Duodenal mucosa (tissue), 2 donors: ENCODE measurements at regions not wholly inside any gene's neighbourhood (a gene's known extent, or its start where the extent isn't known, plus 50 kb on each side); places are given as distances from the start of the nearest gene placed in this dataset.

Source experiments
- H3K27ac ChIP-seq: one replicate; pipeline ENCODE4 v1.7.0; 2013; ENCODE audit warnings: low read depth, low read length
- H3K27me3 ChIP-seq, 2 donors: one replicate each; pipeline ENCODE4 v1.7.0; 2013; ENCODE audit warnings: low read length in 2 of 2, control low read depth in 1 of 2; ENCODE audit not compliant: insufficient read depth in 2 of 2, control insufficient read depth in 1 of 2
- H3K36me3 ChIP-seq, 2 donors: one replicate each; pipeline ENCODE4 v1.7.0; 2013; ENCODE audit warnings: low read length in 2 of 2, control low read depth in 1 of 2; ENCODE audit not compliant: insufficient read depth in 2 of 2, control insufficient read depth in 1 of 2
- H3K4me1 ChIP-seq, 2 donors: one replicate each; pipeline ENCODE4 v1.7.0; 2013; ENCODE audit warnings: low read length in 2 of 2, control low read depth in 1 of 2; ENCODE audit not compliant: insufficient read depth in 2 of 2, control insufficient read depth in 1 of 2
- H3K4me3 ChIP-seq, 2 donors: one replicate each; pipeline ENCODE4 v1.7.0; 2013; ENCODE audit warnings: low read length in 2 of 2, low read depth in 1 of 2
- H3K9ac ChIP-seq, 2 donors: one replicate each; pipeline ENCODE4 v1.7.0; 2013; ENCODE audit warnings: low read length in 2 of 2, low read depth in 1 of 2
- H3K9me3 ChIP-seq, 2 donors: one replicate each; pipeline ENCODE4 v1.7.0; 2013; ENCODE audit warnings: low read length in 2 of 2, control low read depth in 1 of 2; ENCODE audit not compliant: control insufficient read depth in 1 of 2

DNA sequence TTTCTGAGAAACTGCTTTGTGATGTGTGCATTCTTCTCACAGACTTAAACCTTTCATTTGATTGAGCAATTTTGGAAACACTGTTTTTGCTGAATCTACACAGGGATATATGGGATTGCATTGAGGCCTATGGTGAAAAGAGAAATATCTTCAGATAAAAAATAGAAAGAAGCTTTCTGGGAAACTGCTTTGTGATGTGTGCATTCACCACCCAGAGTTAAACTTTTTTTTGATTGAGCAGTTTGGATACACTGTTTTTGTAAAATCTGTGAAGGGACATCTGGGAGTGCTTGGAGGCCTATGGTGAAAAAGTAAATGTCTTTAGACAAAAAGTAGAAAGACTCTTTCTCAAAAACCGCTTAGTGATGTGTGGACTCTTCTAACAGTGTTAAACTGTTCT lies 1683.8 kb downstream of the UQCRFS1 start:
- Histone ChIP-seq H3K4me3 (no peak overlapping the region), H3K9me3 (peaks cover 56 to 89% of the 10 kb centered on the region in 2 donors)

DNA sequence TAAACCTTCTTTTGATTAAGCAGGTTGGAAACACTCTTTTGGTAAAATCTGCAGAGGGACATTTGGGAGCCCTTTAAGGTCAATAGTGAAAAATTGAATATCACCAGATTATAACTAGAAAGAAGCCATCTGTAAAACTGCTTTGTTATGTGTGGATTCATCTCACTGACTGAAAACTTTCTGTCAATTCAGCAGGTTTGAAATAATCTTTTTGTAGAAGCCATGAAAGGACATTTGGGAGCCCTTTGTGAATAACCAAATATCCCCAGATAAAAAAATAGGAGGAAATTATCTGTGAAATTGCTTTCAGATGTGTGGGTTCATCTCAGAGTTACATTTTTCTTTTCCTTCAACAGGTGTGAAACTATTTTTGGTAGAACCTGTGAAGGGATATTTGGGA lies 1690.7 kb downstream of the UQCRFS1 start:
- Histone ChIP-seq H3K9me3 (peaks cover 31 to 51% of the 10 kb centered on the region in 2 donors), H3K9ac (no peak overlapping the region), H3K4me3 (no peak overlapping the region), H3K27ac (no peak overlapping the region), H3K27me3 (no peaks in the 10 kb centered on the region), H3K4me1 (no peaks in the 10 kb centered on the region), H3K36me3 (no peaks in the 10 kb centered on the region)

More for the DNA sequence above, 1683.8 kb downstream of the UQCRFS1 start:
- H3K27ac ChIP-seq = no peak overlapping the region
- H3K9ac ChIP-seq = no peak overlapping the region
- no peaks in the 10 kb centered on the region for H3K36me3 ChIP-seq
- H3K4me1 ChIP-seq = no peaks in the 10 kb centered on the region
- H3K27me3 ChIP-seq = no peaks in the 10 kb centered on the region
